Small intestine (tissue), 7 donors: ENCODE measurements at regions not wholly inside any gene's neighbourhood (a gene's known extent, or its start where the extent isn't known, plus 50 kb on each side); places are given as distances from the start of the nearest gene placed in this dataset.

Experiments
- DNase-seq, 2 donors: peaks; one replicate each; pipeline versions ENCODE4 v3.0.0 to v3.0.0-alpha.2; 2013
- FAIRE-seq: peaks from 2 replicates; lab custom pipeline; 2012; peaks lifted over from hg19 to GRCh38; lab: Jason Lieb, UNC
- H3K27ac ChIP-seq, 3 donors: one replicate each; pipeline ENCODE4 v1.5.1; 2013; ENCODE audit warnings: low read length in 2 of 3, mild to moderate bottlenecking in 2 of 3, control low read depth in 1 of 3, inconsistent platforms in 1 of 3, low read depth in 1 of 3, moderate library complexity in 1 of 3
- H3K27me3 ChIP-seq, 3 donors: one replicate each; pipeline ENCODE4 v1.6.1; 2013; ENCODE audit warnings: low read length in 3 of 3, inconsistent platforms in 1 of 3; ENCODE audit not compliant: control insufficient read depth in 3 of 3, insufficient read depth in 3 of 3
- H3K36me3 ChIP-seq, 3 donors: one replicate each; pipeline ENCODE4 v1.6.1; 2013; ENCODE audit warnings: low read length in 3 of 3, inconsistent platforms in 1 of 3, low read depth in 1 of 3, mild to moderate bottlenecking in 1 of 3, moderate library complexity in 1 of 3; ENCODE audit not compliant: control insufficient read depth in 3 of 3, insufficient read depth in 2 of 3
- H3K4me1 ChIP-seq, 3 donors: one replicate each; pipeline ENCODE4 v1.6.1; 2013; ENCODE audit warnings: low read length in 2 of 3, inconsistent platforms in 1 of 3, low read depth in 1 of 3, mild to moderate bottlenecking in 1 of 3, moderate library complexity in 1 of 3; ENCODE audit not compliant: control insufficient read depth in 3 of 3, insufficient read depth in 2 of 3
- H3K4me3 ChIP-seq, 3 donors: one replicate each; pipeline ENCODE4 v1.5.1; 2013; ENCODE audit warnings: low read length in 3 of 3, control low read depth in 1 of 3, inconsistent platforms in 1 of 3, low read depth in 1 of 3, mild to moderate bottlenecking in 1 of 3, moderate library complexity in 1 of 3
- H3K9me3 ChIP-seq, 2 donors: one replicate each; pipeline ENCODE4 v1.6.1; 2013; ENCODE audit warnings: low read depth in 1 of 2, low read length in 1 of 2; ENCODE audit not compliant: control insufficient read depth in 2 of 2, insufficient read depth in 1 of 2
- whole genome bisulfite sequencing, 3 donors: extraction: QIAGEN DNeasy Blood & Tissue Kit; methylation state at CpG; one replicate each; pipeline ENCODE4 v1.1.7; 2013; 5-methylcytosine and 5-hydroxymethylcytosine counted together
- donor health status: healthy with polysubstance abuse.
- donor health status: control.
- donor health status: control.
- donor health status: Bipolar disorder and iron deficiency.
- donor health status: healthy.

GRCh38 chr6:25118038-25118437, 161.1 kb upstream of the CARMIL1 start:
- 73 to 95% (median 89%) methylated on average over 3 of the region's 3 CpGs for WGBS, 3 donors
- FAIRE-seq, result no peak
- no peak overlapping the region for H3K4me3 ChIP-seq
- H3K4me1 ChIP-seq, result peaks cover 0 to 2% (median 0%) of the 10 kb centered on the region in 3 donors
- H3K27me3 ChIP-seq, result no peaks in the 10 kb centered on the region
- H3K9me3 ChIP-seq, result no peaks in the 10 kb centered on the region
- no peak overlapping the region for H3K27ac ChIP-seq
- no peaks in the 10 kb centered on the region for H3K36me3 ChIP-seq
- no peak for DNase-seq

- Histone ChIP-seq H3K36me3 (peaks cover 0 to 2% (median 0%) of the 10 kb centered on the region in 3 donors), H3K9me3 (no peaks in the 10 kb centered on the region), H3K27ac (peak overlapping the region in 1 of 3 donors; percentile 67), H3K4me3 (no peak overlapping the region), H3K27me3 (no peaks in the 10 kb centered on the region), H3K4me1 (peaks cover 0 to 2% (median 0%) of the 10 kb centered on the region in 3 donors)
- FAIRE-seq, result no peak
- no peak for DNase-seq
Measured at GRCh38 chr6:25121186-25121585, 158.0 kb upstream of the CARMIL1 start.

GRCh38 chr6:25122001-25122400, 157.2 kb upstream of the CARMIL1 start:
- Histone ChIP-seq H3K4me3 (no peak overlapping the region), H3K27me3 (no peaks in the 10 kb centered on the region), H3K27ac (peak overlapping the region in 1 of 3 donors; percentile 67), H3K36me3 (peaks cover 0 to 2% (median 0%) of the 10 kb centered on the region in 3 donors), H3K4me1 (peaks cover 0 to 2% (median 0%) of the 10 kb centered on the region in 3 donors), H3K9me3 (no peaks in the 10 kb centered on the region)
- WGBS, 3 donors, result 63 to 74% (median 73%) methylated on average over 2 of the region's 2 CpGs
- FAIRE-seq (no peak), DNase-seq (peak in 1 of 2 donors; percentile 9)

GRCh38 chr6:25122622-25123237, 156.4 kb upstream of the CARMIL1 start:
- peak; percentile 15 to 30 for DNase-seq
- Histone ChIP-seq H3K4me3 (no peak overlapping the region), H3K27ac (peak overlapping the region in 1 of 3 donors; percentile 18), H3K9me3 (no peaks in the 10 kb centered on the region), H3K4me1 (peaks cover 0 to 2% (median 0%) of the 10 kb centered on the region in 3 donors), H3K36me3 (peaks cover 0 to 2% (median 0%) of the 10 kb centered on the region in 3 donors), H3K27me3 (no peaks in the 10 kb centered on the region)
- FAIRE-seq, result no peak
- 46 to 64% (median 62%) methylated on average over 3 of the region's 3 CpGs for WGBS, 3 donors

GRCh38 chr6:25124216-25124715, 154.9 kb upstream of the CARMIL1 start:
- no peak for DNase-seq
- WGBS, 3 donors, result 74 to 82% (median 80%) methylated on average over 2 of the region's 2 CpGs
- Histone ChIP-seq H3K27ac (no peak overlapping the region), H3K4me3 (no peak overlapping the region), H3K4me1 (no peaks in the 10 kb centered on the region), H3K27me3 (no peaks in the 10 kb centered on the region), H3K9me3 (no peaks in the 10 kb centered on the region), H3K36me3 (peaks cover 0 to 2% (median 0%) of the 10 kb centered on the region in 3 donors)
- FAIRE-seq, result no peak

GRCh38 chr6:25125736-25126135, 153.4 kb upstream of the CARMIL1 start:
- no peak overlapping the region for H3K4me3 ChIP-seq
- DNase-seq (no peak), FAIRE-seq (no peak)
- 76 to 89% (median 85%) methylated on average over 5 of the region's 5 CpGs for WGBS, 3 donors
- H3K27ac ChIP-seq, result no peak overlapping the region
- no peaks in the 10 kb centered on the region for H3K27me3 ChIP-seq
- H3K36me3 ChIP-seq, result peaks cover 0 to 2% (median 0%) of the 10 kb centered on the region in 3 donors
- no peaks in the 10 kb centered on the region for H3K9me3 ChIP-seq
- no peaks in the 10 kb centered on the region for H3K4me1 ChIP-seq

- no peaks in the 10 kb centered on the region for H3K4me1 ChIP-seq
- 78 to 84% (median 79%) methylated on average over 5 of the region's 5 CpGs for WGBS, 3 donors
- H3K4me3 ChIP-seq, result no peak overlapping the region
- no peak for FAIRE-seq
- H3K27me3 ChIP-seq, result no peaks in the 10 kb centered on the region
- H3K27ac ChIP-seq, result no peak overlapping the region
- DNase-seq, result no peak
- H3K9me3 ChIP-seq, result no peaks in the 10 kb centered on the region
- H3K36me3 ChIP-seq, result peaks cover 0 to 2% (median 0%) of the 10 kb centered on the region in 3 donors
Measured at GRCh38 chr6:25127076-25127837, 151.9 kb upstream of the CARMIL1 start.

- H3K27me3 ChIP-seq, result no peaks in the 10 kb centered on the region
- H3K9me3 ChIP-seq, result peaks cover 0 to 3% of the 10 kb centered on the region in 2 donors
- H3K27ac ChIP-seq, result no peak overlapping the region
- no peak overlapping the region for H3K4me3 ChIP-seq
- no peaks in the 10 kb centered on the region for H3K4me1 ChIP-seq
- FAIRE-seq (no peak), DNase-seq (no peak)
- H3K36me3 ChIP-seq, result peaks cover 0 to 2% (median 0%) of the 10 kb centered on the region in 3 donors
- 48 to 66% (median 65%) methylated on average over 2 of the region's 2 CpGs for WGBS, 3 donors
Measured at GRCh38 chr6:25130518-25130917, 148.7 kb upstream of the CARMIL1 start.
